Superior temporal gyrus (tissue), 1 donor: ENCODE measurements at regions not wholly inside any gene's neighbourhood (a gene's known extent, or its start where the extent isn't known, plus 50 kb on each side); places are given as distances from the start of the nearest gene placed in this dataset.
A peak's percentile ranks its signal among the peaks of the same experiment; 100 is the strongest.

Experiments used
- DNase-seq: peaks from one replicate; pipeline ENCODE4 v3.0.0-alpha.2; 2016; ENCODE audit errors: extremely low spot score

DNA sequence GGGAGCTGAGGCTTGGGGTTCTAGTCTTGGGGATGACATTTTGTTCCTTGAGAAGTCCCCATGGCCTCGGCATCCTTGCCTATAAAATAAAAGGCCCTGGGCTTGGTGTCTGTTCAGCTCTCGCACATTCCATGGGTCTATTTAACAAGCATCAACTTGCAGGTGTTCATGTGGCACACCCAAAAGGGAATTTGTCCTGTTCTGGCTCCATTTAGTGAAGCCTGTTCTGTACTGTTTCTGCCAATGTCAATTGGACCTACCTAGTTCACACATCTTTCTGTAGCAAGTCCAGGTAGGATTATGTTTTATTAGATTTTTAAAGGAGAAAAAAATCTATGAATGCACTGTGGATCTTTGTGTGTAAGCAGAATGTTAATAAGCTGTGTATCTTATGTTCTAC is 262.0 kb downstream of the HIVEP2 start:
- DNase-seq = no peak

DNA sequence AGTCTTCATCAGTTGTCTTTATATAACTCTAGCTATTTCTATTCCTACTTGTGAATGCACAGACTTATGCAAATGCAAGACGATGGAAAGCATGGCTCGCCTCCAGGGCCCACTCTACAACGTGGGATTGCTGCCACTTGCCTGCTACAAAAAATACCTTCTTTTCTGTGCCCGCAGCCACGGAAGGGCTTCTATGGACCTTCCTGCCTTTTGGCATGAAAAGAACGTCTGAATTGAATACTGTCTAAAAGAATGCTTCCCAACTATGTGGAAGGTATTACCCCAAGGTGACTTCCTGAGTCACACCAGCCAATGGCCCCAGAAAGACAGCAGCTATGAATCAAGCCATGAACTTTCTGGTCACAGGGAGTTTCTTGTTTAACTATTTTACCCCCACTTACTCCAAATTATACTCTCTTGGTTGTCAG is 261.2 kb downstream of the HIVEP2 start:
- peak; percentile 76 for DNase-seq

DNA sequence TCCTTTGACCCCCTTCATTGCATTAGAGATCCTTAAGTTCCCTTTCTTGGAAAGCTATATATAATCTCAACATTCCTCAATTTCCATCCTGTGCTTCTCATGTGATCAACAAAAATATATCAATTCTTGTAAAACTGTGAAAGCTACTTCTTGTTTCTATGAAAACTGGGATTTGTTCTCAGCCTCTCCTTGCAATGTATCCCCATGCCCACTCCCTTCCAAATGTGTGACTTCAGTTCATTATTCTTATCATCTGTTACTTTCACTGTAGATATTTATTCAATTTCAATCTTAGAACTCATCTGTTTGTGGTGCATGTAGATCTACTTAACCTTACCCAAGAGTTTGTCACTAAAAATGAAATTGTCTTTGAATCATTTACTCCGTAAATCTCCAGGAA is 260.6 kb downstream of the HIVEP2 start:
- no peak for DNase-seq

DNA sequence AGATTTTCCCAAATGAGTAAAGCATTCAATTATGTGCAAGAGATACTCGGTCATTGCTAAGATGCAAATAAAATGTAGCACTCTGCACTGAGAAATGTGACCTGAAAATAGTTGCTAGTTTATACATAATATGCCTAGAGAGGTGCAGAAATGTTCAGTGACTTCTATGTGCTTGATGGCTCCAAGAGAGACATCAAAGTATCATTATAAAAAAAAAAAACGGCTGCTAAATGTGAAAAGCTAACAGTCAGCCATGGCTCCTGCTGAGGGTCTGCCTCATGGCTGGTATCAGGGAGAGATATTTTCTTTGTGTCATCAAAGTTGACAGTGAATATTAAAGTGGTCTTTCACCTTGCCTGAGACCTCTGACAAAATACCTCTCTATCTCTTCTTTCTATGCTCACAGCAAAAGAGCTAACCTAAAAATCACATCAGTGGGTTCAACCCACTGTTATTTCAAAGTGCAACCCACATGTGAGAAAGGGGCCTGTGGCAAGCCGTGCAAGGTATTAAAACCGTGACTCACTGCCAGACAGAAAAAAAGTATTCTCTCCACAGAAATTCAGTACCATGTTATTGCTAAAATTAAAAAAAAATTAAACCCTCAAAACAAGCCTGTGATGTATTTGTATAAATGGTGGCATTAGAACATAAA is 259.0 kb downstream of the HIVEP2 start:
- no peak for DNase-seq

DNA sequence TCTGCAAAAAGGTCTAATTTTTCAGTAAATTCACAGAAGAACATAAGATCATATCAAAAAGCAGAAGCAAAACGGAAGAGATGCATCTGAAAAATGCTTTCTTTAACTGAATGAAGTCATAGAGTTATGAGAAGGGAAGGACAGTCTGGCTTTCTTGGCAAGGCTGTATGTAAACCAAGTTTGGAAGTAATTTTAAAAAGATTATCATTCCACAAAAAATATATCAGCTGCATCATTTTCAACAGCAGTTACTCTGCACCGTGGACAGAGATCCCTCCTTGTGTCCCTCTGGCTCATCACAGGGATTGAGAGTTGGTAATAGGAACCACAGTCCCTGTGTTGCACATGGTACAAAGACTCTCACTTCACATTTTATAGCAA is 258.5 kb downstream of the HIVEP2 start:
- no peak for DNase-seq

DNA sequence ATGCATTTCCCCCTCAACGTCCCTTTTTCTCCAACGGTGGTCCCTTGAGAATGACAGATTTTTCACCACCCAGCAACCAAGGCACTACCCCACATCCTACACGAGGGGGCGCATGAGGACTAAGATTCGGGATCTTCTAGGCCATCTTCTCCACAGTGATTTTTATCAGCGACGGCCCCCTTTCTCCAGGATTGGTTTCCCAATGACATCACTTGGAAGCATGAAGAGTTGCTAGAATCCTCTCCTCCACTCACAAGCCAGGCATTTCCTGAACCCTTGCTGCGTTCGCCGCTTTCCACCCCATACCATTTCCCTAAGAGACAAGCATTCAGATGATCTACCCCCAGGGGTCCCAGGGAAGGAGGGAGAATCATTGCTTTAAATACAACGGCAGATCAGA is 252.0 kb downstream of the HIVEP2 start:
- DNase-seq = peak; percentile 88

DNA sequence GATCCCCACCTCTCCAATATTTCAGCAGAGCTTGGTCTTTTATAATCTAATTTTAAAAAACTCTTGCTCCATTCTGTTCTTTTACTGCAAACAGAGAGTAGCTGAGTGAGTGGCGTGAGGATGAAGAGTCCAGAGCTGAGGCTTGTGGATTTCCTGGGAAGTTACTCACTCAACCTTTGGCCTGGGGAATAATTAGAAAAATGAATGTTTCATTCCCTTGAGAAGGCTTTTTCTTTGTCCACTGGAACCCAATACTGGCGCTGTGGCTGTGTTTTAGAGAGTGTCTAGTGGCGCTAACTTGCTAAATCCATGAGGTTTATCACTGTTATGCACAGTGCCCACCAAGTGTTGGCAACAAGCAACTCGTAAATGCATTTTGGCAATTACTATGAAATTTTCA is 251.5 kb downstream of the HIVEP2 start:
- DNase-seq = no peak

DNA sequence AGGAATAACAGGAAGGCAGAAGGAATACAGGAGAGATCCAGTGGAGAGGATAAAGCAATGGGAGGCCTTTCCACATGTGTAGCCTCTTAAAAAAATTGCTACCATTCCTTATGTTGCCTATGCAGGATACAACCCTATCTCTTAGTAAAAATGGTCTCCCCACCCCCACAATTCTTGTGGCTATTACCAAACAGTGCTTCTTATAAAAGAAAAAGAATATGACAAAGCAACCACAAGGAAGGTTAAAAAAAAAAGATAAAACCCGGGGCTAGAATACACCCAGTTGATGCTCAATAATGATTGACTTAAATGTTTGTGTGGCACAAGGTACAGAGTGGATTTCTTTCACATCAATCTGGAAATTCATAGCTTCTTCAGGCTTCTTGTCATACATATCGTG is 250.9 kb downstream of the HIVEP2 start:
- DNase-seq = no peak

DNA sequence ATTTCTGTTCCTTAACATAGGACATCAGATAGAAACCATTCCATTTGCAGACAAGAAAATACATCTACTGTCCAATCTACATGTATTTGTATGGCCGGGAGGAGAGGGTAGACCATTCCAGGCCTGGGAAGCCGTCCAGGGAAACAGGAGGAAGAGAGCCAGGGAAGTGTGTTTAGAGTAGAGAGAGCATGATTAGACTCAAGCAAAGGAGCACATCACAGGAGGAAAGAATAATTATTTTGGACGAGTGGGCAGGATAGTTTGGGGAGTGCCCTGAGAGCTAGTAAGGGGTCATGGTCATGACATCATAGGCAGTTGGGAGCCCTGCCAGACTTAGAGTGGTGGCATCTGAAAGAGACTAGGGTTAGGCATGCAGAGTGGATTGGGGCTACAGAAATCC is 250.0 kb downstream of the HIVEP2 start:
- DNase-seq = no peak

DNA sequence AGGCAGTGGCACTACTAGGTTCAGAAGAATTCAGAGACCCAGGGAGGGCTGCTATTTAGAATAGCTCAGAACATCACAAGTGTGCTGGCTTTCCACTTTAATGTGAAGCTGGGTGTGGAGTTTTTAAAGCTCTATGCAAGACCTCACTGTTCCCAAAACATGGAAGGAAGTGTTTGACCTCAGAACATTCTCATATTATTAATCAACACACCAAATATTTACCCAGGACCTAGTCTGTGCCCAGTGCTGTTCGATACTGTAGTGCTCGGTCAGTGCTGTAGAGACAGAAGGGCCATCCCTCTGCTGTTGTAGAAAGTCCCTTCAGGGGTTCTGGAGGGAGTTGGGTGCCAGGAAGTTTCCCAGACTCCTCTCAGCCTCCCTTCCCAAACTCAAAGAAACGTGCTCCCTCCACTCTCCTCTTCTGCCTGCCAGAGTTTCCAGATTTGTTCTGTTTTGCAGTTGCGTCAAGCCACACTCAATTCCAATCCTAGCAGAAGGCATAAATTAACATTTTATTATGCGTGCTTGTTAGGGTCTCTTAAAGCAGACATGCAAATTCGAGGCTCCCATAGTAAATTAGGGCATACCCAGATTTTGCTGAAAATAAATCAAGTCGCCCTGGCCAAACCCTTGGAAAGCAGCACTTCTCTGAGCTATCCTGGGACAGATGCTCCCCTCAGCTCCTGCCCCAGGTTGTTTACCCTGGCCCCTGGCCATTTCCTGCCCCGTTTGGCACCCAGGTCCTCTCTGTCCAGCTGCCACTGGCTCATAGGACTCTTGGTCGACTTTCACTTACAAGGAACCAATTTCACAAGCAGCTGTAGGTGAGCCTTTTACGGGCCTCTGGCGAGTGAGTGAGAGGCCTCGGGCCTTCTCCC is 248.6 kb downstream of the HIVEP2 start:
- DNase-seq = no peak

DNA sequence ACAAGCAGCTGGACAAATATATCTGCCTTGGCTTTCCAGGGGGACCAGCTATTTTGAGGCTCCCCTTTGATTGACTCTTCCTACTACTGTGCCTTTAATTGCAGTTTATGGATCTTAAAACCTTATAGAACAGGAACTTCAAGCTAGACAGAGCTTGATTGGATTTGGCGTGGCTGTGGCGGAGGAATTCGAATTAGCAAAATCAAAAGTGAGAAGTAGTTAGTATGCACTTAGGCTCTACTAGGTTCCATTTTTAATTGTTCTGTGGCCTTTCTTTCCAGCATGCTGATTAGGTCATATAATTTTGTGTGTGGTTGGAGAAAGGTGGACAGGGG is 248.0 kb downstream of the HIVEP2 start:
- DNase-seq = no peak

DNA sequence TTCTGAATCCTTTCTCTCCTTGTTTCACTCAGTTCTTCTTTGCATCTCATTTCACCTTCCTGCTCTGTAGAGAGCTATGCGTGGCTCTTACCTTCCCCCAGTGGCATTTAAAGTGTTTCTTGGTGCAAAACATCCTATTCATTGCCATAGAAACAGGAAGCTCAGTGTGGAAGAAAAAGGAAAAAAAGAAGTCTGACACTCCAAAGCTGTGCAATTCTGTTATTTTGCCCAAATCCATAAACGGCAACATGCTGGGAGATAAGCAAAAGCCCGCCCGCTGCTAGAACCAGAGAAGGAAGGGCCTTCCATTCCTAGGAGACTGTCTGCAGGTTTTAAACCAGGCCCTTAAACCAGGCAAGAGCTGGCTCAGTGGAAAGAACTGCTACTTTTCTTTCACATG is 247.1 kb downstream of the HIVEP2 start:
- peak; percentile 53 for DNase-seq

DNA sequence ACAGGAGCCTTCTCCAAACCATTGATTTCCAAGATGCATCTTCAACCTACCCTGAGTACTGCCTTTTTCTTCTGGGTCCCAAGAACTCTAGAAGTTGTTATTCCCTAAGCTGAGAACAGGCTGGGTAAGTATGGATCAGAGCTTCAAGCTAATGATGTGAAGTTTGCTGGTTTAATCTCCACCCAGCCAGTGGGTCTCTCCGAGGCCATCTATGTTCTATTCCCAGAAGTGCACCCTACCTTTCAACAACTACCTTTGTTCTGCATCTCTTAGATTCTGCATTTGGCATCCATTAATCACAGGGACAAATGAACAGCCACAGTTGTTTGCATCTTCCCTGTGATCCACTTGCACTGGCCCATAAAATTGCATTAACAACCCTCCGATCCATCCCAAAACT is 246.2 kb downstream of the HIVEP2 start:
- peak; percentile 7 for DNase-seq

DNA sequence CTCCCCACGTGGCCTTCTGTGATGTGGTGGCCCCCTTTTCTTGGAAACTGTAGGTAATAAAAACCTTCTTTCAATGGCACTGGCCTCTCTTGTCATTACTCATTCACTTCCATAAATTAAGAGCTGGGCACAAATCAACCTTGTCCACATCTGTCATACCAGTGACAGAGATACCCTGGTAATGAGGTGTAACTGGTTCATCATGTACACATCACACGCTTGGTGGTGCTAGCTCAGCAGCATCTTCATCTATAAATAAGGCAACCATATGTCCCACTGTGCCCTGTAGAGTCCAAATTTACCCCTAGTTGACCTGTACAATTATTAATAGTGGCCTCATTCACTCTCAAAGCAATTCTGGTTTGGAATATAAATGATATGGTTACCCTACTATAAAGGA is 245.6 kb downstream of the HIVEP2 start:
- no peak for DNase-seq

DNA sequence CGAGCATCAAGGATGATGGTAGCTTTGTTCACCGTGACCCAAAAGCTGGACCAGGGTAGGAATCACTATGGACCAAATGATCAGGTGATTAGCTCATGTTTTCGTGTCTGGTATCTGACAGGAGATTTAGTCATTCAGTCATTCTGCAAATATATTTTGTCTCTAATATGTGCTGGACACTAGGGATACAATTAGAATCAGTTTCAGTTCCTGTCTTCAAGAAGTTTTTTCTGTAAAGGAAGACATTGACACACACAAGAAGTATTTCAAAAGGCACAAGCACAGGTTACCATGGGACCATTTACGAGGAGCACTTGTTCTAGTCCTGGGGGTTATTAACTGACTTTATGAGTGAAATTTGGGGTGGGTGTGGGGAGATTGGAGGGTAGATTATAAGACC is 244.9 kb downstream of the HIVEP2 start:
- peak; percentile 16 for DNase-seq

DNA sequence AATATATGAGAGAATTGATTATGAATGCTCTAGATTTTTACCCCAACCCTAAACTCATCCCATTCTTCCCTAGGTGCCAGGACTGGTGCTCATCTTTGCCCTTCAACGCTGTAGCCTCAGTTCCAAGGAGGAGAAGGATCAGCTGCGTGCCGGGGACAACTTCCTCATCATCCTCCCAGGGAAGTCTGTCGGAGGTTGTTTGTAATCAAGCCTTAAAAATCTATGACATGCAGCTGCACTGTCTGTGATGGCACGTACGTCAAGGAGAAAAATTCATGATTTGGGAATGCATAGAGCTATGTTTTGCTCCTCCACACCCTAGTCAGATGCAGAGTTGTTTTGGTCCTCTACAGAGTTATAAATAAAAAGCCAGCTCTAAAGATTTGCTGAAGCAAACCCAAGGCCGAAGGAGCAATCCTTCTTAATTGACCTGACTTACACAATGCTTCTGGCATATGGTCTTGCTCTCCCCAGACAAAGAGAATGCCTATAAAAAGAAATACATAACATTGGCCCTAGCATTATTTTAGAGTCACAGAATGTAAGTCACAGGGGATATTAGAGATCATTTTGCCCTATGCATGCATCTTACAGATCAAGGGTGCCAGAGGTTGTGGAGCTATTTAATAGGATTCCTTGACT is 244.2 kb downstream of the HIVEP2 start:
- DNase-seq = peak; percentile 6
